ENCODE measurements at regions not wholly inside any gene's neighbourhood (a gene's known extent, or its start where the extent isn't known, plus 50 kb on each side); places are given as distances from the start of the nearest gene placed in this dataset.

- TF ChIP-seq MLX (CRISPR knock-in tag; IDR thresholded peaks at IDR 0.05) (no peak), CREM (CRISPR knock-in tag; IDR thresholded peaks at IDR 0.05) (no peak), EMX1 (CRISPR knock-in tag; IDR thresholded peaks at IDR 0.05) (no peak), TP53 (CRISPR knock-in tag; IDR thresholded peaks at IDR 0.05) (no peak), NFYB (CRISPR knock-in tag; conservative IDR thresholded peaks at IDR 0.05; ENCODE audit: low read depth) (no peak), ZNF263 (CRISPR knock-in tag; IDR thresholded peaks at IDR 0.05; ENCODE audit: low read depth) (no peak), IRF2 (CRISPR knock-in tag; IDR thresholded peaks at IDR 0.05; ENCODE audit: borderline replicate concordance, low read depth) (no peak), RELA (CRISPR knock-in tag; IDR thresholded peaks at IDR 0.05; ENCODE audit: borderline replicate concordance) (no peak)
These were observed 81.6 kb downstream of the PXDC1 start (continued) for GRCh38 chr6:3669916-3670315.

GRCh38 chr6:3665608-3666007, 85.9 kb downstream of the PXDC1 start:
- Mint-ChIP-seq H3K4me3 (no peak overlapping the region), H3K36me3 (peaks cover 13% of the 10 kb centered on the region)

More at GRCh38 chr6:3665608-3666007, 85.9 kb downstream of the PXDC1 start:
- TF ChIP-seq ZNF423 (CRISPR knock-in tag; IDR thresholded peaks at IDR 0.05), result no peak
- TF ChIP-seq ZNF263 (CRISPR knock-in tag; IDR thresholded peaks at IDR 0.05; ENCODE audit: low read depth), result no peak
- no peak for TF ChIP-seq SP1 (CRISPR knock-in tag; conservative IDR thresholded peaks at IDR 0.05)
- TF ChIP-seq ERG (CRISPR knock-in tag; IDR thresholded peaks at IDR 0.05), result no peak
- TF ChIP-seq NFATC4 (CRISPR knock-in tag; IDR thresholded peaks at IDR 0.05), result no peak
- no peak for TF ChIP-seq PRRX2 (CRISPR knock-in tag; IDR thresholded peaks at IDR 0.05)
- no peak for TF ChIP-seq ATF1 (CRISPR knock-in tag; IDR thresholded peaks at IDR 0.05)
- TF ChIP-seq ZNF121 (CRISPR knock-in tag; IDR thresholded peaks at IDR 0.05), result no peak
- TF ChIP-seq NR3C1 (CRISPR knock-in tag; conservative IDR thresholded peaks at IDR 0.05; ENCODE audit: low read depth), result no peak
- TF ChIP-seq SMAD4 (CRISPR knock-in tag; IDR thresholded peaks at IDR 0.05), result no peak
- TF ChIP-seq ZNF281 (CRISPR knock-in tag; IDR thresholded peaks at IDR 0.05), result no peak
- TF ChIP-seq NFE2L1 (CRISPR knock-in tag; IDR thresholded peaks at IDR 0.05), result no peak
- TF ChIP-seq E2F1 (CRISPR knock-in tag; IDR thresholded peaks at IDR 0.05), result no peak
- TF ChIP-seq FOXJ3 (CRISPR knock-in tag; IDR thresholded peaks at IDR 0.05; ENCODE audit: borderline replicate concordance), result no peak
- no peak for TF ChIP-seq MXD4 (CRISPR knock-in tag; IDR thresholded peaks at IDR 0.05; ENCODE audit: borderline replicate concordance)
- ATAC-seq, result peak; percentile 15; the same call in 1 of the 2 replicates
- Mint-ChIP-seq H3K27me3 (ENCODE audit: low read depth) (no peaks in the 10 kb centered on the region; the same call in none of the 2 replicates), H3K9me3 (peaks cover 33% of the 10 kb centered on the region), H3K27ac (no peak overlapping the region), H3K4me1 (peaks cover 30% of the 10 kb centered on the region)
- ChIA-PET POLR2A (no interaction called here), CTCF (interaction anchor here (1.6 kb wide), 1 partner anchor 183 kb away, joined by 3 read pairs; the partner anchor contains the start of gene FAM50B)
- DNase-seq (ENCODE audit: low spot score), result no peak

Measured in WTC11 (cell line).